Lower lobe of right lung (tissue), 2 donors: ENCODE measurements at regions not wholly inside any gene's neighbourhood (a gene's known extent, or its start where the extent isn't known, plus 50 kb on each side); places are given as distances from the start of the nearest gene placed in this dataset.

Experiments used
- ATAC-seq, 2 donors: fragments of 200-7000 bp; cut with Tn5 transposase; one replicate each; pipeline ENCODE4 v1.9.1; 2020 to 2022; ENCODE audit warnings: mild to moderate bottlenecking in 2 of 2, moderate library complexity in 2 of 2
- DNase-seq: peaks from one replicate; pipeline ENCODE4 v3.0.0-alpha.2; 2020
- H3K27ac ChIP-seq: fragments of 200-600 bp; one replicate; pipeline ENCODE4 v1.8.0; 2022
- H3K27me3 ChIP-seq: fragments of 200-600 bp; one replicate; pipeline ENCODE4 v1.8.0; 2022; ENCODE audit warnings: low read depth
- H3K36me3 ChIP-seq: fragments of 200-600 bp; one replicate; pipeline ENCODE4 v1.8.0; 2022; ENCODE audit warnings: mild to moderate bottlenecking
- H3K4me1 ChIP-seq: fragments of 200-600 bp; one replicate; pipeline ENCODE4 v1.8.0; 2022
- H3K4me3 ChIP-seq: fragments of 200-600 bp; one replicate; pipeline ENCODE4 v1.8.0; 2022; ENCODE audit warnings: mild to moderate bottlenecking
- H3K9me3 ChIP-seq: fragments of 200-600 bp; one replicate; pipeline ENCODE4 v1.8.0; 2022
- intact Hi-C: fragments of 100-400 bp; cut with DNase I; formaldehyde crosslinking; loops from one replicate; pipeline ENCODE4 v1.11.0; 2022
- TF ChIP-seq, protein P1 (sequence below): fragments of 200-600 bp; IDR thresholded peaks from one replicate; pipeline ENCODE4 v1.8.0; 2022; ENCODE audit warnings: antibody characterized with exemption, mild to moderate bottlenecking
- donor health status: DM: no; HTN: yes; CAD: no; lungs with severe emphysema.

DNA sequence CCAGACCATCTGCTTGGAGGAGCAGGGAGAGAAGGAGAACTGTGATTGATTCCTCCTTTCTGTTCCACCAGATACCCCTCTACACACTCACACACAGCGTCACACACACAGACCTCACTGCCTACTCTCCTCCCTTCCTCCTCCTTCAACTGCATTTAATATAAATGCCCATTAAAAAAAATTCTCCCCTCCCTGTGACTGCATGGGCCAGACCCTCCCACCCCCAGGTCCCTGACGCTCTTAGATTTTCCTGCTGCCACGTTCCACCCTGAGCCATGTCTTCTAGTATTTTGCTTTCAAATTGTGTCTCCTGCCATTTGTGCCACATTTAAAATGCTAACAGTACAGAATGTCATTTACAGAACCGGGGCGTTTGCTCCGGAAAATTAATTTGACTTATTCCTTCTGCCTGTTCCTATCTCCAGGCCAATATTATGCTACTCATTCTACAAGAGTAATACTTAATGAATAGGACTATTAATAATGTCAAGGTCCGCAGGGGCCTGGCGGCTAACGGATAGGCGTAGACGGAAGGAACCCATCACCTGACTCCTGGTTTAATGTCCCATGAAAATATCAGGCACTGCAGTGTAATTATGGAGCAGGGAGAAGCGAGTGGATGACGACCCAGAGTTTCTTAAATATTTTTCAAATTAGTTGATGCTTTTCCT is 100.2 kb downstream of the MRM1 start:
- Histone ChIP-seq H3K9me3 (no peaks in the 10 kb centered on the region), H3K27me3 (peaks cover 47% of the 10 kb centered on the region)

DNA sequence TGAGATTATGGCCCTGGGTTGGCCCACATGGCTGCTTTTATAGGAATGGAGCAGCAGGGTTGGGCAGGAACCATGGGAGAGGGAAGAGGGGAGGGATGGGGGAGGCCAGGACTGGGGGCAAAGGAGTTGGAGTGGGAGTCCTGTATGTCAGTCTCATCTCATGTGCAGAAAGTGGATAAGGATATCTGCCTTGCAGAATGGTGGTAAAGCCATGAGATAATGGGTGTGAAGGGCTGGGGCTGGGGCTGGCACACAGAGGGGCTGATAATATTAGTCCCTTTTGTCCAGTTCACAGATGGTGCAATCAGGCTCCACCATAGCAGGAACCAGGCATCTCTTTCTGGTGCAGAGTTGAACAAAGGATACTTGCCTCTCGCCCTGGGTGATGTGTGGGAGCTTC is 101.3 kb downstream of the MRM1 start:
- Histone ChIP-seq H3K4me1 (no peaks in the 10 kb centered on the region), H3K4me3 (no peak overlapping the region), H3K9me3 (no peaks in the 10 kb centered on the region), H3K27ac (no peak overlapping the region), H3K27me3 (peaks cover 43% of the 10 kb centered on the region), H3K36me3 (no peaks in the 10 kb centered on the region)
- intact Hi-C loops = no loop called here
- TF ChIP-seq, protein P1, sequence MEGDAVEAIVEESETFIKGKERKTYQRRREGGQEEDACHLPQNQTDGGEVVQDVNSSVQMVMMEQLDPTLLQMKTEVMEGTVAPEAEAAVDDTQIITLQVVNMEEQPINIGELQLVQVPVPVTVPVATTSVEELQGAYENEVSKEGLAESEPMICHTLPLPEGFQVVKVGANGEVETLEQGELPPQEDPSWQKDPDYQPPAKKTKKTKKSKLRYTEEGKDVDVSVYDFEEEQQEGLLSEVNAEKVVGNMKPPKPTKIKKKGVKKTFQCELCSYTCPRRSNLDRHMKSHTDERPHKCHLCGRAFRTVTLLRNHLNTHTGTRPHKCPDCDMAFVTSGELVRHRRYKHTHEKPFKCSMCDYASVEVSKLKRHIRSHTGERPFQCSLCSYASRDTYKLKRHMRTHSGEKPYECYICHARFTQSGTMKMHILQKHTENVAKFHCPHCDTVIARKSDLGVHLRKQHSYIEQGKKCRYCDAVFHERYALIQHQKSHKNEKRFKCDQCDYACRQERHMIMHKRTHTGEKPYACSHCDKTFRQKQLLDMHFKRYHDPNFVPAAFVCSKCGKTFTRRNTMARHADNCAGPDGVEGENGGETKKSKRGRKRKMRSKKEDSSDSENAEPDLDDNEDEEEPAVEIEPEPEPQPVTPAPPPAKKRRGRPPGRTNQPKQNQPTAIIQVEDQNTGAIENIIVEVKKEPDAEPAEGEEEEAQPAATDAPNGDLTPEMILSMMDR = no peak
- DNase-seq (no peak), ATAC-seq (no peak)

More for the DNA sequence above, 100.2 kb downstream of the MRM1 start:
- ATAC-seq (no peak), DNase-seq (no peak)
- intact Hi-C loops = no loop called here
- H3K36me3 ChIP-seq = no peaks in the 10 kb centered on the region
- H3K4me3 ChIP-seq = no peak overlapping the region
- TF ChIP-seq, protein P1 = no peak
- no peak overlapping the region for H3K27ac ChIP-seq
- H3K4me1 ChIP-seq = no peaks in the 10 kb centered on the region

DNA sequence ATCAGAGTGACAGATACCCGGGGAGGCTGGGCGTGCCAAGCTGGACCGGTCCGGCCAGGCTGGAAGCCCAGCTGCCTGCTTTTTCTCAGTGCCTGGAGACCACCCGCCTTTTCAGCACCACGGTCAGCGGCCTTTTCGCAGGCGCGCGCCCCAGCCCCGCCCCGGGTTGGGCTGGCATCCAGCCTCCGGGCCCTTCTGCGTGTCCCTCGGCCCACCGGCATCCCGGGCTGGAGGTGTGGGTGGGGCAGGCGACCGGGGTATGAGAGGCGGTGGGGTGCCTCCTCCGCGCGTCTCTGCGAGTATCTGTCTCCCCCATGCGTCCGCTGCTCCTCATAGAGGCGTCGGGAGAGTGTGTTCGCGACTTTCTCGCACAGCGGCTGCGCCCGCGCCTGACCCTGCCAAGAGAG is 102.5 kb downstream of the MRM1 start:
- H3K9me3 ChIP-seq = no peaks in the 10 kb centered on the region

DNA sequence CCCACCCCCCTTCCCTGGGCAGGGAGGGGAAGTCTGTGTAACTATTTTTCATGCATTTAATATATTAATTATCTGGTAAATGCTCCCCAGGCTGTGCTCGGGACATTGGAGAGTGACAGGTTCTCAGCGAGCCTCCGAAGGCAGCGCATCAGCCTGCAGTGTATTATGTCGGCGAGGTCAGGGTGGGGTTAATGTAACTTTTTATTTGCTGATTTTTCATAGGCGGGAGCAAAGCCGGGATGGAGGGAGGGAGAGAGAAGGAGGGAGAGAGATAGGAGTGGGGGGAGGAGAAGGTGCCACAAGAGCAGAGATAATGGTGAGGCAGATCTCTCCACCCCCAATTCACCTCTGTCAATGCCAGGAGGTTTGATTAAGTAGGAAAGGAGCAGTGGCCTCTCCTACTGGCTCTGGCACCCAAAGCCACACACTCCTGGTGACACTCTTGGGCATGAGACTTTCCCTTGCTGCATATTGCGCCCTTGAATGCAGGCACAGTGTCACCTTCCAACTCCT is 104.0 kb downstream of the MRM1 start:
- no peak for ATAC-seq

More for the DNA sequence above, 102.5 kb downstream of the MRM1 start:
- no peaks in the 10 kb centered on the region for H3K36me3 ChIP-seq
- ATAC-seq = peak in 1 of 2 donors; percentile 69
- peak; percentile 58 for DNase-seq
- H3K27me3 ChIP-seq = peaks cover 35% of the 10 kb centered on the region
- no peak overlapping the region for H3K27ac ChIP-seq
- H3K4me3 ChIP-seq = no peak overlapping the region
- intact Hi-C loops = no loop called here
- TF ChIP-seq, protein P1 = no peak
- H3K4me1 ChIP-seq = no peaks in the 10 kb centered on the region

DNA sequence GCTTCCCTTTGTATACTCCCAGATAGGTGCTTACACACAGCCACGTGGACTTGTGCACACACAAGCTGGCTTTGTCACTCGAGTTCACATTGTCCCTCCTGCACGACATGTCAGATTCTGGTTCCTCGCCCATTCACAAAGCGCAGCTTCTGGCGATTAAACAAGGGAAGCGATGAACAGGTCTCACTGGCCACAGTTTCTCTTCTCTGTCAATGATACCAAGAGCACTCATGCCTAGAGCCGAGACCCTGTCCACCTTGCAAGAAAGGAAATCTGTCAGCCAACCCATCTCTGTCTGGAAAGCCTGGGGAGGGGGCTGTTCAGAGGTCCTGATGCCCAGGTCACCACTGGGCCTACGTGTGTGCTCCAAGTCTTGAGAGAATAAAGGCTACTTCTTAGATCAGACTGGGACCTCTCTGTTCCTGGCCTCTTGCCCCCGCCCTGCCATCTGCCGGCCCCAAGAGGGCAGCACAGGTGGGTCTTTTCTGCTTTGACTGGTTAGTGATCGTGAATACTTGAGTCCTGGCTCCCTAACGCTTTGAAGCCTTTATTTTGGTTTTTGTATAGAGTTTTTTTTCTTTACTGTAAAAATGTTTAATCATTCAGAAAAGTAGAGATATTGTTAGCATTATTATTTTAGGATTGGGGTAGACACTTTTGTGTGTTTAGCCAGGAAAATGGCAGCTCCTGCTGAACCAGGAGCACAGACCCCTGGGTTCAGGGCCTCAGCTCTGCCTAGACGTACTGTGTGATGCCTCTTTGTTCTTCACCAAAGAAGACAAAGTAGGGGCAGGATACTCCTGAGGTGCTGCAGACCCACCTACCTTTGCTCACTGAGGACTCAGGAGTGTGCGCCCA is 104.7 kb downstream of the MRM1 start:
- H3K9me3 ChIP-seq = no peaks in the 10 kb centered on the region
- H3K36me3 ChIP-seq = no peaks in the 10 kb centered on the region
- no peak overlapping the region for H3K27ac ChIP-seq
- no peak for DNase-seq
- intact Hi-C loops = no loop called here
- no peak overlapping the region for H3K4me3 ChIP-seq
- H3K27me3 ChIP-seq = peaks cover 32% of the 10 kb centered on the region
- H3K4me1 ChIP-seq = no peaks in the 10 kb centered on the region
- TF ChIP-seq, protein P1 = peak; percentile 57
- peak; percentile 45 to 46 for ATAC-seq

More for the DNA sequence above, 104.0 kb downstream of the MRM1 start:
- H3K4me3 ChIP-seq = no peak overlapping the region
- H3K27ac ChIP-seq = no peak overlapping the region
- H3K36me3 ChIP-seq = no peaks in the 10 kb centered on the region
- intact Hi-C loops = no loop called here
- TF ChIP-seq, protein P1 = no peak
- peaks cover 32% of the 10 kb centered on the region for H3K27me3 ChIP-seq
- no peak for DNase-seq
- no peaks in the 10 kb centered on the region for H3K4me1 ChIP-seq
- H3K9me3 ChIP-seq = no peaks in the 10 kb centered on the region
